Stimulated activated naive CD8-positive, alpha-beta T cell treated with anti-CD3 and anti-CD28 coated beads, Interleukin-15, Interleukin-2, amounts not matched to agents 100 ng/mL and 50 ng/mL, for 24 hours (primary cell): ENCODE measurements at regions not wholly inside any gene's neighbourhood (a gene's known extent, or its start where the extent isn't known, plus 50 kb on each side); places are given as distances from the start of the nearest gene placed in this dataset.
"Not testable (repeated sequence)": the region's sequence is repeated elsewhere in the genome, so short reads cannot be mapped to it uniquely, and the experiment has no call there.

Experiments
- H3K27ac Mint-ChIP-seq: one replicate; pipeline ENCODE4 v1.8.0; 2021; ENCODE audit warnings: mild to moderate bottlenecking, mixed read lengths
- H3K27me3 Mint-ChIP-seq: one replicate; pipeline ENCODE4 v1.8.0; 2021; ENCODE audit warnings: mixed read lengths
- H3K36me3 Mint-ChIP-seq: one replicate; pipeline ENCODE4 v1.8.0; 2021; ENCODE audit warnings: low read depth, mixed read lengths
- H3K4me1 Mint-ChIP-seq: one replicate; pipeline ENCODE4 v1.8.0; 2021; ENCODE audit warnings: low read depth, mixed read lengths
- H3K4me3 Mint-ChIP-seq: one replicate; pipeline ENCODE4 v1.8.0; 2021; ENCODE audit warnings: mild to moderate bottlenecking, mixed read lengths
- H3K9me3 Mint-ChIP-seq: one replicate; pipeline ENCODE4 v1.8.0; 2021; ENCODE audit warnings: mixed read lengths

GRCh38 chr17:34076743-34077631 lies 178.1 kb upstream of the CCL2 start:
- Mint-ChIP-seq H3K4me3 (no peak overlapping the region), H3K27me3 (peaks cover 15% of the 10 kb centered on the region), H3K4me1 (no peaks in the 10 kb centered on the region), H3K9me3 (no peaks in the 10 kb centered on the region), H3K27ac (no peak overlapping the region), H3K36me3 (no peaks in the 10 kb centered on the region)

- Mint-ChIP-seq H3K36me3 (no peaks in the 10 kb centered on the region), H3K27me3 (peaks cover 15% of the 10 kb centered on the region), H3K4me1 (no peaks in the 10 kb centered on the region), H3K4me3 (no peak overlapping the region), H3K27ac (no peak overlapping the region), H3K9me3 (no peaks in the 10 kb centered on the region)
Observed at GRCh38 chr17:34081269-34081668, 173.8 kb upstream of the CCL2 start.

- Mint-ChIP-seq H3K27ac (no peak overlapping the region), H3K4me1 (no peaks in the 10 kb centered on the region), H3K27me3 (peaks cover 12% of the 10 kb centered on the region), H3K4me3 (no peak overlapping the region), H3K9me3 (no peaks in the 10 kb centered on the region), H3K36me3 (no peaks in the 10 kb centered on the region)
Observed at GRCh38 chr17:34082404-34082803, 172.7 kb upstream of the CCL2 start.

GRCh38 chr17:34089042-34089441 lies 166.0 kb upstream of the CCL2 start:
- H3K36me3 Mint-ChIP-seq, H3K4me1 Mint-ChIP-seq, H3K4me3 Mint-ChIP-seq, H3K27ac Mint-ChIP-seq, H3K9me3 Mint-ChIP-seq: not testable (repeated sequence)
- peaks cover 17% of the 10 kb centered on the region for H3K27me3 Mint-ChIP-seq

- Mint-ChIP-seq H3K36me3 (no peaks in the 10 kb centered on the region), H3K4me1 (no peaks in the 10 kb centered on the region), H3K27me3 (peaks cover 19% of the 10 kb centered on the region), H3K9me3 (no peaks in the 10 kb centered on the region), H3K27ac (no peak overlapping the region), H3K4me3 (no peak overlapping the region)
Observed at GRCh38 chr17:34090593-34090992, 164.5 kb upstream of the CCL2 start.

- H3K4me3 Mint-ChIP-seq = no peak overlapping the region
- H3K27me3 Mint-ChIP-seq = peaks cover 26% of the 10 kb centered on the region
- no peak overlapping the region for H3K27ac Mint-ChIP-seq
- no peaks in the 10 kb centered on the region for H3K9me3 Mint-ChIP-seq
- H3K36me3 Mint-ChIP-seq = no peaks in the 10 kb centered on the region
- H3K4me1 Mint-ChIP-seq = no peaks in the 10 kb centered on the region
Observed at GRCh38 chr17:34091975-34092374, 163.1 kb upstream of the CCL2 start.

- Mint-ChIP-seq H3K27ac (no peak overlapping the region), H3K4me1 (no peaks in the 10 kb centered on the region), H3K27me3 (peaks cover 30% of the 10 kb centered on the region), H3K9me3 (no peaks in the 10 kb centered on the region), H3K4me3 (no peak overlapping the region), H3K36me3 (no peaks in the 10 kb centered on the region)
Observed at GRCh38 chr17:34095106-34095505, 160.0 kb upstream of the CCL2 start.

GRCh38 chr17:34098699-34099098 lies 156.4 kb upstream of the CCL2 start:
- peaks cover 20% of the 10 kb centered on the region for H3K27me3 Mint-ChIP-seq
- H3K36me3 Mint-ChIP-seq = no peaks in the 10 kb centered on the region
- no peak overlapping the region for H3K4me3 Mint-ChIP-seq
- H3K4me1 Mint-ChIP-seq = no peaks in the 10 kb centered on the region
- no peak overlapping the region for H3K27ac Mint-ChIP-seq
- no peaks in the 10 kb centered on the region for H3K9me3 Mint-ChIP-seq

- Mint-ChIP-seq H3K27ac (no peak overlapping the region), H3K4me1 (no peaks in the 10 kb centered on the region), H3K27me3 (peaks cover 14% of the 10 kb centered on the region), H3K9me3 (no peaks in the 10 kb centered on the region), H3K36me3 (no peaks in the 10 kb centered on the region), H3K4me3 (no peak overlapping the region)
Observed at GRCh38 chr17:34099859-34100515, 155.1 kb upstream of the CCL2 start.

- Mint-ChIP-seq H3K27ac (no peak overlapping the region), H3K9me3 (no peaks in the 10 kb centered on the region), H3K36me3 (no peaks in the 10 kb centered on the region), H3K27me3 (peaks cover 37% of the 10 kb centered on the region), H3K4me3 (no peak overlapping the region), H3K4me1 (no peaks in the 10 kb centered on the region)
Observed at GRCh38 chr17:34107019-34107418, 148.1 kb upstream of the CCL2 start.

GRCh38 chr17:34110315-34110714 lies 144.8 kb upstream of the CCL2 start:
- H3K27me3 Mint-ChIP-seq = peaks cover 54% of the 10 kb centered on the region
- no peak overlapping the region for H3K4me3 Mint-ChIP-seq
- H3K27ac Mint-ChIP-seq = no peak overlapping the region
- no peaks in the 10 kb centered on the region for H3K36me3 Mint-ChIP-seq
- H3K4me1 Mint-ChIP-seq = no peaks in the 10 kb centered on the region
- H3K9me3 Mint-ChIP-seq = no peaks in the 10 kb centered on the region

GRCh38 chr17:34113089-34113488 lies 142.0 kb upstream of the CCL2 start:
- Mint-ChIP-seq H3K4me3 (no peak overlapping the region), H3K27ac (no peak overlapping the region), H3K36me3 (no peaks in the 10 kb centered on the region), H3K4me1 (no peaks in the 10 kb centered on the region), H3K27me3 (peaks cover 45% of the 10 kb centered on the region), H3K9me3 (no peaks in the 10 kb centered on the region)

- H3K36me3 Mint-ChIP-seq = no peaks in the 10 kb centered on the region
- no peaks in the 10 kb centered on the region for H3K4me1 Mint-ChIP-seq
- H3K27me3 Mint-ChIP-seq = peaks cover 41% of the 10 kb centered on the region
- H3K9me3 Mint-ChIP-seq = no peaks in the 10 kb centered on the region
- H3K27ac Mint-ChIP-seq = no peak overlapping the region
- no peak overlapping the region for H3K4me3 Mint-ChIP-seq
Observed at GRCh38 chr17:34114174-34114573, 140.9 kb upstream of the CCL2 start.

GRCh38 chr17:34116306-34116705 lies 138.8 kb upstream of the CCL2 start:
- Mint-ChIP-seq H3K4me1 (no peaks in the 10 kb centered on the region), H3K27me3 (peaks cover 34% of the 10 kb centered on the region), H3K27ac (no peak overlapping the region), H3K9me3 (no peaks in the 10 kb centered on the region), H3K4me3 (no peak overlapping the region), H3K36me3 (no peaks in the 10 kb centered on the region)

GRCh38 chr17:34117332-34117731 lies 137.8 kb upstream of the CCL2 start:
- Mint-ChIP-seq H3K27me3 (peaks cover 43% of the 10 kb centered on the region), H3K4me3 (no peak overlapping the region), H3K9me3 (no peaks in the 10 kb centered on the region), H3K36me3 (no peaks in the 10 kb centered on the region), H3K4me1 (no peaks in the 10 kb centered on the region), H3K27ac (no peak overlapping the region)
